GM23338 (cell line): ENCODE measurements at regions not wholly inside any gene's neighbourhood (a gene's known extent, or its start where the extent isn't known, plus 50 kb on each side); places are given as distances from the start of the nearest gene placed in this dataset.
A peak's percentile ranks its signal among the peaks of the same experiment; 100 is the strongest.

Experiments
- ATAC-seq: fragments of 200-7000 bp; cut with Tn5 transposase; 3 replicates; pipeline ENCODE4 v1.9.1; 2020
- DNase-seq: peaks from one replicate; pipeline ENCODE4 v3.0.0-alpha.2; 2015; ENCODE audit warnings: low spot score
- H2AFZ ChIP-seq: fragments of 200-600 bp; sonication (generic); 2 replicates; pipeline ENCODE4 v1.8.0; 2016; ENCODE audit warnings: antibody characterized with exemption, mild to moderate bottlenecking, moderate library complexity
- H3F3A ChIP-seq: fragments of 200-600 bp; sonication (generic); replicated peaks from 2 replicates; pipeline ENCODE4 v1.8.0; 2017; ENCODE audit warnings: antibody characterized with exemption, mixed run types, low read depth
- H3K27ac ChIP-seq: fragments of 200-600 bp; sonication (generic); 2 replicates; pipeline ENCODE4 v1.6.1; 2016; ENCODE audit warnings: low read depth
- H3K27me3 ChIP-seq: fragments of 200-600 bp; sonication (generic); 2 replicates; pipeline ENCODE4 v1.8.0; 2016; ENCODE audit warnings: mild to moderate bottlenecking, mixed run types, moderate library complexity; ENCODE audit not compliant: insufficient read depth
- H3K36me3 ChIP-seq: fragments of 200-600 bp; sonication (generic); 2 replicates; pipeline ENCODE4 v1.8.0; 2016; ENCODE audit warnings: mild to moderate bottlenecking; ENCODE audit not compliant: insufficient read depth
- H3K4me1 ChIP-seq: fragments of 200-600 bp; sonication (generic); 2 replicates; pipeline ENCODE4 v1.8.0; 2016; ENCODE audit warnings: mild to moderate bottlenecking, moderate library complexity; ENCODE audit not compliant: insufficient read depth
- H3K4me2 ChIP-seq: fragments of 200-600 bp; sonication (generic); 2 replicates; pipeline ENCODE4 v1.7.1; 2017; ENCODE audit warnings: mixed run types
- H3K4me3 ChIP-seq: fragments of 200-600 bp; sonication (generic); 2 replicates; pipeline ENCODE4 v1.6.1; 2016; ENCODE audit warnings: mixed run types
- H3K79me2 ChIP-seq: fragments of 200-600 bp; sonication (generic); replicated peaks from 2 replicates; pipeline ENCODE4 v1.8.0; 2017; ENCODE audit warnings: mild to moderate bottlenecking; ENCODE audit not compliant: insufficient read depth
- H3K9me2 ChIP-seq: fragments of 200-600 bp; sonication (generic); 2 replicates; pipeline ENCODE4 v1.8.0; 2017; ENCODE audit not compliant: insufficient read depth
- H4K20me1 ChIP-seq: fragments of 200-600 bp; sonication (generic); replicated peaks from 2 replicates; pipeline ENCODE4 v1.8.0; 2017; ENCODE audit warnings: mild to moderate bottlenecking; ENCODE audit not compliant: insufficient read depth
- H3K27ac Mint-ChIP-seq: 2 replicates; pipeline ENCODE4 v1.8.0; 2020; ENCODE audit warnings: inconsistent platforms, mild to moderate bottlenecking, moderate library complexity, mixed read lengths
- H3K27me3 Mint-ChIP-seq: 3 replicates; pipeline ENCODE4 v1.8.0; 2022; ENCODE audit warnings: low read depth, mild to moderate bottlenecking, moderate library complexity, mixed read lengths, inconsistent platforms; ENCODE audit not compliant: insufficient read depth, poor library complexity
- H3K36me3 Mint-ChIP-seq: 3 replicates; pipeline ENCODE4 v1.8.0; 2021; ENCODE audit warnings: low read depth, mild to moderate bottlenecking, inconsistent platforms, moderate library complexity, mixed read lengths
- H3K4me1 Mint-ChIP-seq: 3 replicates; pipeline ENCODE4 v1.8.0; 2020; ENCODE audit warnings: mild to moderate bottlenecking, inconsistent platforms, mixed read lengths
- H3K4me3 Mint-ChIP-seq: 3 replicates; pipeline ENCODE4 v1.8.0; 2021; ENCODE audit warnings: moderate library complexity, mild to moderate bottlenecking, inconsistent platforms, mixed read lengths
- H3K9me3 Mint-ChIP-seq: 3 replicates; pipeline ENCODE4 v1.8.0; 2020; ENCODE audit warnings: moderate library complexity, mild to moderate bottlenecking, inconsistent platforms, mixed read lengths
- EZH2 ChIP-seq: fragments of 200-600 bp; sonication (generic); IDR thresholded peaks from one replicate; pipeline ENCODE4 v1.8.0; 2017; ENCODE audit warnings: antibody characterized with exemption, mild to moderate bottlenecking, low read depth; ENCODE audit not compliant: unreplicated experiment
- JUNB ChIP-seq: IDR thresholded peaks from one replicate; pipeline ENCODE4 v1.6.1; 2016; ENCODE audit warnings: antibody characterized with exemption; ENCODE audit not compliant: unreplicated experiment
- POLR2AphosphoS5 ChIP-seq: IDR thresholded peaks from 2 replicates; pipeline ENCODE4 v1.6.1; 2016; ENCODE audit warnings: antibody characterized with exemption, low read depth
- REST ChIP-seq: IDR thresholded peaks from one replicate; pipeline ENCODE4 v1.6.1; 2018; ENCODE audit warnings: antibody characterized with exemption; ENCODE audit not compliant: unreplicated experiment
- ZNF114 ChIP-seq: fragments of 250-450 bp; sonication (Bioruptor Pico); IDR thresholded peaks from 2 replicates; pipeline ENCODE4 v1.5.0; 2020; ENCODE audit warnings: mild to moderate bottlenecking, moderate library complexity
- ZNF331 ChIP-seq: fragments of 250-450 bp; sonication (Bioruptor Pico); IDR thresholded peaks from 2 replicates; pipeline ENCODE4 v1.5.0; 2020; ENCODE audit warnings: low read depth, mild to moderate bottlenecking, moderate library complexity
- ZNF462 ChIP-seq: fragments of 250-450 bp; sonication (Bioruptor Pico); IDR thresholded peaks from 2 replicates; pipeline ENCODE4 v1.5.0; 2020; ENCODE audit warnings: mild to moderate bottlenecking, moderate library complexity

GRCh38 chr16:82542714-82543113 lies 84.1 kb upstream of the CDH13 start:
- H3K4me2 ChIP-seq: no peak overlapping the region
- H3K27ac ChIP-seq: no peak overlapping the region
- peaks cover 2% of the 10 kb centered on the region for H3K27me3 Mint-ChIP-seq
- H3K36me3 ChIP-seq: no peaks in the 10 kb centered on the region
- H3K4me1 Mint-ChIP-seq: peaks cover 5% of the 10 kb centered on the region; the same call in 2 of the 3 replicates
- H3K4me3 Mint-ChIP-seq: no peak overlapping the region
- no peaks in the 10 kb centered on the region for H3K79me2 ChIP-seq
- ATAC-seq (no peak), DNase-seq (no peak)
- peaks cover 6% of the 10 kb centered on the region; the same call in 2 of the 3 replicates for H3K9me3 Mint-ChIP-seq
- no peaks in the 10 kb centered on the region for H3K27me3 ChIP-seq
- no peaks in the 10 kb centered on the region for H4K20me1 ChIP-seq
- H3K27ac Mint-ChIP-seq: no peak overlapping the region
- no peaks in the 10 kb centered on the region for H3K4me1 ChIP-seq
- peak overlapping the region; percentile 84; the same call in 1 of the 2 replicates for H2AFZ ChIP-seq
- no peak overlapping the region for H3K4me3 ChIP-seq
- no peaks in the 10 kb centered on the region for H3K36me3 Mint-ChIP-seq
- 0 out of 2 replicates have a peak, but pooled peaks cover 8% of the 10 kb centered on the region for H3K9me2 ChIP-seq
- H3F3A ChIP-seq: no peaks in the 10 kb centered on the region
- TF ChIP-seq ZNF331 (CRISPR knock-in tag) (no peak), ZNF462 (no peak), ZNF114 (CRISPR knock-in tag) (no peak), REST (no peak), POLR2AphosphoS5 (no peak), EZH2 (no peak), JUNB (no peak)
